Activated CD4-positive, alpha-beta T cell treated with anti-CD3 and anti-CD28 coated beads, Interleukin-2, Interleukin-4, amounts not matched to agents 100 ng/mL and 50 ng/mL, durations not matched to agents 16 hours and 8 hours (primary cell): ENCODE measurements at regions not wholly inside any gene's neighbourhood (a gene's known extent, or its start where the extent isn't known, plus 50 kb on each side); places are given as distances from the start of the nearest gene placed in this dataset.

ENCODE experiments used
- DNase-seq: peaks from one replicate; pipeline ENCODE4 v3.0.0-alpha.2; 2020; ENCODE audit warnings: low spot score

GRCh38 chr4:157964463-157964862 lies 208.4 kb downstream of the GASK1B start:
- no peak for DNase-seq

GRCh38 chr4:157961229-157961990 lies 211.4 kb downstream of the GASK1B start:
- no peak for DNase-seq

DNA sequence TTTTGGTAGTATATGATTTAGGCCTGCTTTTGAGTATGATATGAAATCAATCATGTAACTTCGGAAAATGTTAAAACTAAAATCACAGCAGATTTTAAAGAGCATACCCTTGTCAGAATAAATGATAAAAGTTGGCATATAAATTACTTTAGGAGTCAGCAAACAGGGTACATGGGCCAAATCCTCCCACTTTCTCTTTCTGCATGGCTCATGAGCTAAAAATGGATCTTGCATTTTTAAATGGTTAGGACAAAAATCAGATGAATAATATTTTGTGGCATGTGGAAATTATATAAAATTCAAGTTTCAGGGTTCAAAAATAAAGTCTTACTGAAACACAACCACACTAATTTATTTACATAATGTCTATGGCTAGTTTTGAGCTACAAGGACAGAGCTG lies 214.9 kb downstream of the GASK1B start:
- no peak for DNase-seq

DNA sequence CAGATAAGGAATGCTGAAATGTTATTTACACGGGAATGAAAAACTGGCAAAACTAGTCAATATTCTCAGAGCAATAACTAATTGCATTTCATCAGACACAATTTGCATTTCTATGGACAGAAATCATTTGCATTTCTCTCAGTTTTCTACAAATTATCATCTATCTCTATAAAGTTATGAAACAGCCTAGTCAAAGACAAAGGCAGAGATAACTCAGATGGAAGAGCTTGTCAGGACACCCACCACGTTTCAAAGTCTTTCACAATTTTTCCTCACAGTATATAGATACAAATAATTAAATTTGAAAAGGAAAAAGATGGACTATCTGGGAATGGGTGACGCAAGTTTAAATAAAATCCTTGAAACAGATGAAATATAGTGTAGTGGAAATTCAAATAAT lies 230.8 kb downstream of the GASK1B start:
- DNase-seq = no peak

GRCh38 chr4:157934151-157934550 lies 238.7 kb downstream of the GASK1B start:
- DNase-seq = no peak

GRCh38 chr4:157932936-157933335 lies 239.9 kb downstream of the GASK1B start:
- DNase-seq = no peak

DNA sequence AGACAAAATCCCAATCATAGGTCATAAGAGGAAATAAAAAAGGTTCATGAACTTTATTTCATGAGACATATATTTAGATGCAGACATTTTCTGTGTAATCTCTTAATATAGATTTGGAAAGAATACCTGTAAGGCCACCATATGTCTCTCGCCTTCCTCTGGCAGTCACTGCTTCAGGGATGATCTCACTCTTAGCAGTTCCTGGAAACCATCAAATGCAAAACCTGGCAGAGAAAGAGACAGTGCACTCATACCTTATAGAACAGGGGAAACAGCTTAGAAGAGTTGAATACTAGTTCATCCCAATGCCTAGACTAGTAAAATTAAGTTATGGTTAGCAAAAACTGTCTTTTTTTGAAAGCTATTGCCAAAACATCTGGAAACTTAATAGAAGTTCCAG lies 243.3 kb downstream of the GASK1B start:
- DNase-seq = no peak

GRCh38 chr4:157918036-157918832 lies 254.6 kb downstream of the GASK1B start:
- no peak for DNase-seq

GRCh38 chr4:157912212-157912611 lies 260.6 kb downstream of the GASK1B start:
- DNase-seq = no peak

GRCh38 chr4:157911662-157912061 lies 261.2 kb downstream of the GASK1B start:
- DNase-seq = no peak

GRCh38 chr4:157908691-157909090 lies 264.1 kb downstream of the GASK1B start:
- no peak for DNase-seq

GRCh38 chr4:157908031-157908430 lies 264.8 kb downstream of the GASK1B start:
- DNase-seq = no peak

DNA sequence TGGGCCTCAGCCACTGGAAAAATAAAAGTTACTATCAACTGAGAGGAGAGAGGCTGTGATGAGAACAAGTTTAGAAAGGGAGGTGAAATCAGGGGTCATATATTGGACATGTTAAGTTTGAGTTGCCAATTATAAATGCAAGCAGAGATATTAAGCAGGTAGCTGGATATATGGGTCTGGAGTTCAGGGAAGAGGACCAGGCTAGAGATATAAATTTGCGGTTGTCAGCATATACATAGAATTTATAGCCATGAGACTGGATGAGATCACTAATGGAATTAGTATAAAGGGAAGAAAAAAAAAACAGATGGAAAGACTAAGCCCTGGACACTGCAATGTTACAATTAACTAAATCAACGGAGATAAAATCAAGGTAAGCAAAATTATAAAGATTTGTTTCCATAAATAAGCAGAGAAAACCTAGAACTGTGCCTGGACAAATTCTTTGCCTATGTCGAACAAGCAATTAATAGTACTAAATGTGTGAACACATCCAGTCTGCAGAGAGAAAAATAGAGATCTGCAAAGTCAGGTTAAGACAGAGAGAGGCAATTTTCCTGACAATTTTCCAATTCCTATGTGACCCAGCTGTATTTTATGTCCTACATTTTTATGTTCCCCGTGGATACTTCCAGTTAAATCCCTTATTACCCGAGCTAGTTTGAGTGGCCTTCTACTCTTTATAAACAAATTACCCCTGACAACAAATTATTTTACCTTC lies 265.4 kb downstream of the GASK1B start:
- no peak for DNase-seq

DNA sequence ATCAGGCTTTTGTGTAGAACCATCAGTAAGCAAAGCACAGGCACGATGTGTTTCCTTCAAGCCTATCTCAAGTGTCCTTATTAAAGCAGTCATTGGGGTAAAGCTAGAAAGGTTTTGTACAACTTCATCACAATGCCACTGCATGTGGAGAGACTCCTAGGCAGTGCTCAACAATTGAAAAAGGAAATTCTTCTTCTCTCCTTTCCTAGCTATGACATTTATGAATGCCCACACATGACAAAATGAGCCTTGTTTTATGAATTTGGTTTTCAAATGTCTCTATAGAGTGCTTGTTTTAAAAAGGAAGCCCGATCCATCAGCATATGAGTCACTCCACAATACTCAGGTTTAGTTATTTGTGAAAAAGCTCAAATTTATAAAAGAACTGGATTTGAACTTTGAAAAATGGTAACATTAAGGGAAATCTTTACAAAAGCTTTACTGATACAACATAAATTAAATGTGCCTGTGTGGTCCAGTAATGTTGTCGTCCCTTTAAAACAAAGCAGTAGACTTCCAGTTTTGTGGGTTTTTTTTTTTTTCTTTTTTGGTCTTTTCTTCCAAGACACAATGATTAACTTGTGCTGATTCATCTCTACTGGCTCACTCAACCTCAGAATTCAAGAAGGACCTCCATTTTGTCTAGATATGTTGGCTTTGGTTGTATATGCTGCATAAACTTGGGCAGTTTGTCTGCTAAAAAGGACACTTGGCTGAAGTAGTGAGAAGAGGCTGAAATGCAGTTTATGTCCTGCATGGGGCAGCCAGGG lies 273.8 kb downstream of the GASK1B start:
- DNase-seq = no peak

GRCh38 chr4:157897855-157898370 lies 274.9 kb downstream of the GASK1B start:
- no peak for DNase-seq

DNA sequence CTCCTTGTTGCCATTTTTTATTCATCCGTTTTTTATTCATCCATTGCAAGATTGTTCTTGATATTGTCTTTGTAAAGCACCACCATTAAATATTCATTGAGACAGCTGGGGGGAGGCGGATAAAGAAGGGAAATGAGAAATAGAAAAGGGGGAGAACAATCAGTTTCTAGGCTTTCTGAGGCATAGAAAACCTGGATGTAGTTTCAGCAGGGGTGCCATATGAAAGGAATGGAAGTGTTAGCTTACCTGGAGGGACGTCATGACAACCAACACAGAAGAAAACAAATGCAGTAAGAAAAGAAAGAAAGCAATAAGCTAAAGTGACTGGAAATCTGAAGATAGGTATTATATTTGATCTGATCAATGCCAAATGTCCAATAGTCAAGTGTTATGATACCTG lies 276.1 kb downstream of the GASK1B start:
- DNase-seq = no peak

DNA sequence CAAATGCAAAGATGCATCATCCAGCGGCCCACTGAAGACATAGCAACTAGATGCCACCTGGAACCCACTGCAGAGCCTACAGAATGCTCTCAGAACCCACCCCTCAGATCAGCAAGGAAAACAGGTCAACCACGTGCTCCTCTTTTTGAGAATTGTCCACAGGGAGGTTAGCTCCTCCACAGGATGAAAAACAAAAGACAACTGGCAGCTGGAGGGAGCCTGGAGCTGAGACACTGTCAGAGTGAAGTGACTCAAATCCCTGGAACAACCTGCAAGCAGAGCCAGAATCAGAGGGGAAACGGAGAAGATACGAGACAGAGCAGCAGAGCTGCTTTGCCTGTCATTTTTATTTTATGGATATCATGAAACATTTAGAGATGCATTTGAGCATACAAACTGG lies 277.6 kb downstream of the GASK1B start:
- DNase-seq = no peak

- DNase-seq = no peak
Observed at GRCh38 chr4:157889788-157890187, 283.0 kb downstream of the GASK1B start.

- DNase-seq = no peak
Observed at GRCh38 chr4:157888281-157888680, 284.5 kb downstream of the GASK1B start.

- DNase-seq = no peak
Observed at GRCh38 chr4:157887316-157887715, 285.5 kb downstream of the GASK1B start.

DNA sequence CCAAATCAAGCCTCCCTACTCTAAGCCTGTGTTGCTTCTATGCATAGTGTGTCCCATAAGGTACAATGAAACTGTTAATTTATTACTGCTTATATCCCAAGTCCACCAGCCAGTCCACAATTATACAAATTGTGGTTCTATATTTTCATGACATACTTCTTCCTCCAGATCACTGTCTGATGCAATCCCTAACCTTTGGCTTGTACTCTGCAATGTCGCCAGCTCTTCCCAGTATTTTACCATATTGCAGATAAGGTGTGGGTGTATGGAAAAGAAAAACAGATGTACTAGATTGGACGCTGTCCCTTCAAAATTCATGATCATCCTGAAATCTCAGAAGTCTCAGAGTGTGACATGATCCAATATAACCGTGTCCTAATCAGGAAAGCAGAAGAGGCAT lies 286.2 kb downstream of the GASK1B start:
- DNase-seq = no peak

GRCh38 chr4:157885811-157886210 lies 287.0 kb downstream of the GASK1B start:
- DNase-seq = no peak
